Endodermal cell (in vitro differentiated cells): ENCODE measurements at regions not wholly inside any gene's neighbourhood (a gene's known extent, or its start where the extent isn't known, plus 50 kb on each side); places are given as distances from the start of the nearest gene placed in this dataset.
A peak's percentile ranks its signal among the peaks of the same experiment; 100 is the strongest.

Experiments used
- DNase-seq: peaks from one replicate; pipeline ENCODE4 v3.0.0-alpha.2; 2017
- H3K27ac ChIP-seq: 2 replicates; pipeline ENCODE4 v1.5.1; 2013; ENCODE audit warnings: mild to moderate bottlenecking, low read depth, low read length, moderate library complexity
- H3K27me3 ChIP-seq: 2 replicates; pipeline ENCODE4 v1.6.1; 2013; ENCODE audit warnings: mild to moderate bottlenecking, low read length, moderate library complexity; ENCODE audit not compliant: insufficient read depth, control insufficient read depth, poor library complexity, severe bottlenecking
- H3K36me3 ChIP-seq: 2 replicates; pipeline ENCODE4 v1.7.0; 2013; ENCODE audit warnings: mild to moderate bottlenecking, low read length, moderate library complexity; ENCODE audit not compliant: control insufficient read depth, insufficient read depth
- H3K4me1 ChIP-seq: one replicate; pipeline ENCODE4 v1.7.0; 2013; ENCODE audit warnings: low read length; ENCODE audit not compliant: control insufficient read depth, insufficient read depth
- H3K4me3 ChIP-seq: 2 replicates; pipeline ENCODE4 v1.5.1; 2013; ENCODE audit warnings: mild to moderate bottlenecking, low read length, moderate library complexity
- H3K9ac ChIP-seq: 2 replicates; pipeline ENCODE4 v1.6.1; 2013; ENCODE audit warnings: mild to moderate bottlenecking, low read length, moderate library complexity; ENCODE audit not compliant: poor library complexity, severe bottlenecking; ENCODE audit errors: extremely low read depth
- H3K9me3 ChIP-seq: 2 replicates; pipeline ENCODE4 v1.6.1; 2013; ENCODE audit warnings: mild to moderate bottlenecking, low read length, moderate library complexity; ENCODE audit not compliant: control insufficient read depth
- H3K27ac Mint-ChIP-seq: 2 replicates; pipeline ENCODE4 v1.8.0; 2020; ENCODE audit warnings: mixed read lengths
- H3K27me3 Mint-ChIP-seq: 2 replicates; pipeline ENCODE4 v1.8.0; 2021; ENCODE audit warnings: mild to moderate bottlenecking, mixed read lengths; ENCODE audit not compliant: insufficient read depth
- H3K36me3 Mint-ChIP-seq: 2 replicates; pipeline ENCODE4 v1.8.0; 2020; ENCODE audit warnings: low read depth, mixed read lengths
- H3K4me1 Mint-ChIP-seq: 2 replicates; pipeline ENCODE4 v1.8.0; 2020; ENCODE audit warnings: mixed read lengths
- H3K4me3 Mint-ChIP-seq: 2 replicates; pipeline ENCODE4 v1.8.0; 2020; ENCODE audit warnings: mild to moderate bottlenecking, moderate library complexity, mixed read lengths
- H3K9me3 Mint-ChIP-seq: 2 replicates; pipeline ENCODE4 v1.8.0; 2020; ENCODE audit warnings: mild to moderate bottlenecking, mixed read lengths
- WGBS, 2 experiments: methylation state at CpG; one replicate each; pipeline versions ENCODE4 v1.1.5 to v1.1.7; 2013; ENCODE audit warnings: missing lambda C conversion rate in 2 of 2, mixed read lengths in 1 of 2; ENCODE audit not compliant: insufficient coverage in 1 of 2, insufficient read length in 1 of 2; 5-methylcytosine and 5-hydroxymethylcytosine counted together
- TF ChIP-seq, protein P1 (sequence below): fragments of 200-600 bp; sonication (generic); conservative IDR thresholded peaks from 2 replicates; pipeline ENCODE4 v1.5.0; 2021; ENCODE audit warnings: antibody characterized with exemption, mild to moderate bottlenecking

DNA sequence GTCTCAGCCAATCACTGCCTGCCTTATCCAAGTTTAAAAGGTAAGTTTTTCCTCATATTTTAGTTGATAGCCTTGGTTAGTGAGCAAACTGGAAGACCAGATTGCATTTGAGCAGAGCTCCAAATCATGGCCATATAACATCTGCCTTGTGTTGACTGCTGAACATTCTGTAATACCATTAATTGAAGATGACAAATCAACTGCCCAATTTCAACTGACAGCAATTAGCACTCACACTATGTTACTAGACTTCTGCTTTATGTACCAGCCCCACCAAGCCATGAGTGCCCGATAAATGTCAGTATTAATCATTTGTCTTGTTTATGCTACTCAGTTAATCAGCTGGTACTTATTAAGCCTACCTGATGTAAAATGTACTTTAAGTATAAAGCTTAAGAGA lies 83.1 kb downstream of the CGGBP1 start:
- H3K27me3 ChIP-seq: no peaks in the 10 kb centered on the region
- H3K4me1 Mint-ChIP-seq: no peaks in the 10 kb centered on the region
- peaks cover 13% of the 10 kb centered on the region for H3K9me3 ChIP-seq
- 100% methylated on average over 1 of the region's 1 CpG; no CpG with 5 or more reads in 1 of the 2 experiments for WGBS, 2 experiments
- H3K27ac Mint-ChIP-seq: no peak overlapping the region
- H3K27ac ChIP-seq: no peak overlapping the region
- no peak for DNase-seq
- H3K27me3 Mint-ChIP-seq: no peaks in the 10 kb centered on the region
- no peak overlapping the region for H3K4me3 ChIP-seq
- H3K4me1 ChIP-seq: no peaks in the 10 kb centered on the region
- no peak overlapping the region for H3K4me3 Mint-ChIP-seq
- peaks cover 22% of the 10 kb centered on the region for H3K9me3 Mint-ChIP-seq
- no peaks in the 10 kb centered on the region for H3K36me3 ChIP-seq
- H3K9ac ChIP-seq: no peak overlapping the region
- H3K36me3 Mint-ChIP-seq: no peaks in the 10 kb centered on the region
- TF ChIP-seq, protein P1, sequence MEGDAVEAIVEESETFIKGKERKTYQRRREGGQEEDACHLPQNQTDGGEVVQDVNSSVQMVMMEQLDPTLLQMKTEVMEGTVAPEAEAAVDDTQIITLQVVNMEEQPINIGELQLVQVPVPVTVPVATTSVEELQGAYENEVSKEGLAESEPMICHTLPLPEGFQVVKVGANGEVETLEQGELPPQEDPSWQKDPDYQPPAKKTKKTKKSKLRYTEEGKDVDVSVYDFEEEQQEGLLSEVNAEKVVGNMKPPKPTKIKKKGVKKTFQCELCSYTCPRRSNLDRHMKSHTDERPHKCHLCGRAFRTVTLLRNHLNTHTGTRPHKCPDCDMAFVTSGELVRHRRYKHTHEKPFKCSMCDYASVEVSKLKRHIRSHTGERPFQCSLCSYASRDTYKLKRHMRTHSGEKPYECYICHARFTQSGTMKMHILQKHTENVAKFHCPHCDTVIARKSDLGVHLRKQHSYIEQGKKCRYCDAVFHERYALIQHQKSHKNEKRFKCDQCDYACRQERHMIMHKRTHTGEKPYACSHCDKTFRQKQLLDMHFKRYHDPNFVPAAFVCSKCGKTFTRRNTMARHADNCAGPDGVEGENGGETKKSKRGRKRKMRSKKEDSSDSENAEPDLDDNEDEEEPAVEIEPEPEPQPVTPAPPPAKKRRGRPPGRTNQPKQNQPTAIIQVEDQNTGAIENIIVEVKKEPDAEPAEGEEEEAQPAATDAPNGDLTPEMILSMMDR: no peak

DNA sequence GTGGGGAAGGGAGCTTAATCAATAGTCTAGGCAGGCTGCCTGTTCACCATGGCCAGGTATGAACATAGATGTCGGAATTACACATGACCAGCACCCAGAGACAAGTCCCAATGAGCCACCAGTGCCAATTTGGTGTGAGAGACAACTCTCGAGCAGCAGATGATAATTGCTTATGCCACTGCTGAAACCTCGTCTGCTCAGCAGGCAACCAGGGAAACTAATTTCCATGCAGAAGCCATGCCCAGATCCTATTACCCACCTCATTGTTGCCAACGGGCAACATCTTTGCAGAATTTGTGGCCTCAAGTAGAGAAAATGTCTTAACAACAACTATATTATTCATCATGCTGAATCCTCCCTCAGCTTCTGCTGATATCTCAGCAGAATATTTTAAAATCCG lies 84.9 kb downstream of the CGGBP1 start:
- Histone ChIP-seq H3K27me3 (no peaks in the 10 kb centered on the region), H3K9me3 (peaks cover 9% of the 10 kb centered on the region), H3K36me3 (no peaks in the 10 kb centered on the region), H3K4me1 (no peaks in the 10 kb centered on the region), H3K9ac (no peak overlapping the region), H3K4me3 (no peak overlapping the region), H3K27ac (no peak overlapping the region)
- WGBS, 2 experiments: 85 to 89% methylated on average over 5 of the region's 5 CpGs
- H3K4me3 Mint-ChIP-seq: no peak overlapping the region
- peaks cover 16% of the 10 kb centered on the region for H3K9me3 Mint-ChIP-seq
- no peak for DNase-seq
- no peaks in the 10 kb centered on the region for H3K27me3 Mint-ChIP-seq
- TF ChIP-seq, protein P1: no peak
- H3K4me1 Mint-ChIP-seq: no peaks in the 10 kb centered on the region
- no peak overlapping the region for H3K27ac Mint-ChIP-seq
- H3K36me3 Mint-ChIP-seq: no peaks in the 10 kb centered on the region

DNA sequence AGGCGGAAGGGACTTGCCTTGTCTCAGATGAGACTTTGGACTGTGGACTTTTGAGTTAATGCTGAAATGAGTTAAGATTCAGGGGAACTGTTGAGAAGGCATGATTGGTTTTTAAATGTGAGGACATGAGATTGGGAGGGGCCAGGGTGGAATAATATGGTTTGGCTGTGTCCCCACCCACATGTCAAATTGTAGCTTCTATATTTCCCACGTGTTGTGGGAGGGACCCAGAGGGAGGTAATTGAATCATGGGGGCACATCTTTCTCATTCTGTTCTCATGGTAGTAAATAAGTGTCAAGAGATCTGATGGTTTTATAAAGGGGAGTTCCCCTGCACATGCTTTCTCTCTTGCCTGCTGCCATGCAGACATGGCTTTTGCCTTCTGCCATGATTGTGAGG lies 89.2 kb downstream of the CGGBP1 start:
- WGBS, 2 experiments: 88% methylated on average over 2 of the region's 2 CpGs; no CpG with 5 or more reads in 1 of the 2 experiments
- Histone ChIP-seq H3K27ac (no peak overlapping the region), H3K4me1 (no peaks in the 10 kb centered on the region), H3K27me3 (no peaks in the 10 kb centered on the region), H3K36me3 (no peaks in the 10 kb centered on the region), H3K9ac (no peak overlapping the region), H3K4me3 (peak overlapping the region; percentile 64), H3K9me3 (peaks cover 17% of the 10 kb centered on the region)
- no peak overlapping the region for H3K4me3 Mint-ChIP-seq
- no peak overlapping the region for H3K27ac Mint-ChIP-seq
- peaks cover 30% of the 10 kb centered on the region for H3K9me3 Mint-ChIP-seq
- H3K36me3 Mint-ChIP-seq: no peaks in the 10 kb centered on the region
- H3K4me1 Mint-ChIP-seq: no peaks in the 10 kb centered on the region
- no peak for DNase-seq
- TF ChIP-seq, protein P1: no peak
- no peaks in the 10 kb centered on the region for H3K27me3 Mint-ChIP-seq
